ENCODE measurements at regions not wholly inside any gene's neighbourhood (a gene's known extent, or its start where the extent isn't known, plus 50 kb on each side); places are given as distances from the start of the nearest gene placed in this dataset.

DNA sequence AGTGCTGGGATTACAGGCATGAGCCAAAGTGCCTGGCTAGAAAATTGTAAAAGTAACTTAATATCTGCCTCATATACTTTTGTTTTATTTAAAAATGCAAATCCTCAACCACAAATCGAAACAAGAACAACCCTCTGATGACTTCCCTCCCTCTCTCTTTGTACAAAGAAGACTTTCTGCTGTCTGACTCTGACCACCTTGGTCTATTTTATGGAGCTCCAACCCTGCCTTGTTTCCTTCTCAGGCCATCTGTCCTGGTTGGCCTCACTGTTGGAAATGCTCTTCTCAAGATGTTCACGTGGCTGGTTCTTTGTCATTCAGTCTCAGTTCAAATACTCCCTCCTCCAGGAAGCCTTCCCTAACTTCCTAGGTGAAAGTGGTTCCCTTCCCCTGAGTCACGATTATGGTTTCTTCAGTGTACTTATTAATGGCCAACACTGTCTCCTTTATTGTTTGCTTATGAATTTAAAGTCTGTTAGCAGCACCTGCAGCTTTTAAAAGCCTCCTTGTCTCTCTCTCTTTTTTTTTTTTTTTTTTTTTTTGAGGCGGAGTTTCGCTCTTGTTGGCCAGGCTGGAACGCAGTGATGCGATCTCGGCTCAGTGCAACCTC lies 151.5 kb upstream of the SALL4 start:
- no peak overlapping the region for H3K27ac ChIP-seq (ENCODE audit: poor library complexity, severe bottlenecking)
- H3K9me3 ChIP-seq (ENCODE audit: severe bottlenecking): no peaks in the 10 kb centered on the region
- no peak overlapping the region for H3K4me3 ChIP-seq (ENCODE audit: severe bottlenecking)
- H3K27me3 ChIP-seq (ENCODE audit: insufficient read depth, poor library complexity, severe bottlenecking): no peaks in the 10 kb centered on the region
- H3K36me3 ChIP-seq (ENCODE audit: low read depth): no peaks in the 10 kb centered on the region
- TF ChIP-seq, protein P1, sequence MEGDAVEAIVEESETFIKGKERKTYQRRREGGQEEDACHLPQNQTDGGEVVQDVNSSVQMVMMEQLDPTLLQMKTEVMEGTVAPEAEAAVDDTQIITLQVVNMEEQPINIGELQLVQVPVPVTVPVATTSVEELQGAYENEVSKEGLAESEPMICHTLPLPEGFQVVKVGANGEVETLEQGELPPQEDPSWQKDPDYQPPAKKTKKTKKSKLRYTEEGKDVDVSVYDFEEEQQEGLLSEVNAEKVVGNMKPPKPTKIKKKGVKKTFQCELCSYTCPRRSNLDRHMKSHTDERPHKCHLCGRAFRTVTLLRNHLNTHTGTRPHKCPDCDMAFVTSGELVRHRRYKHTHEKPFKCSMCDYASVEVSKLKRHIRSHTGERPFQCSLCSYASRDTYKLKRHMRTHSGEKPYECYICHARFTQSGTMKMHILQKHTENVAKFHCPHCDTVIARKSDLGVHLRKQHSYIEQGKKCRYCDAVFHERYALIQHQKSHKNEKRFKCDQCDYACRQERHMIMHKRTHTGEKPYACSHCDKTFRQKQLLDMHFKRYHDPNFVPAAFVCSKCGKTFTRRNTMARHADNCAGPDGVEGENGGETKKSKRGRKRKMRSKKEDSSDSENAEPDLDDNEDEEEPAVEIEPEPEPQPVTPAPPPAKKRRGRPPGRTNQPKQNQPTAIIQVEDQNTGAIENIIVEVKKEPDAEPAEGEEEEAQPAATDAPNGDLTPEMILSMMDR (IDR thresholded peaks at IDR 0.05; ENCODE audit: poor library complexity, severe bottlenecking): no peak
- DNase-seq (ENCODE audit: low spot score): no peak
- peaks cover 34% of the 10 kb centered on the region for H3K4me1 ChIP-seq (ENCODE audit: insufficient read depth, poor library complexity, severe bottlenecking)
- ATAC-seq (ENCODE audit: low read depth): no peak

DNA sequence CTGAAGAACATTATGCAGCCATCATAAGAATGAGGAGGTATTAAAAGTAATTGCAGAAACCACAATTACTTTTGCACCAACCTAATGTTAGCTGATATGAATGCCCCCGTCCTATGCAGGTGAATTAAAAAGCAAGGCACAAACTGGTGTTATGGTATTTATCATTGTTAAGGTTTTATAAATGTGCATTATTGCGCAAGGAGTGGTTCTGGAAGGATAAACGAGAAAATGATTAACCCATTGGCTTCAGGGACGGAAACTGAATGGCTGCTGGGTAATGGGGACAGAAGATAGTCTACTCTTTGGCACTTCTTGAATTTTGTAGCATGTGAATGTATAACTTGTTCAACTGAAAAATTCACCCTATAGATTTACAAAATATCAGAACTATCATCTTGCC lies 148.6 kb upstream of the SALL4 start:
- no peak for ATAC-seq (ENCODE audit: low read depth)
- Histone ChIP-seq H3K9me3 (ENCODE audit: severe bottlenecking) (no peaks in the 10 kb centered on the region), H3K27ac (ENCODE audit: poor library complexity, severe bottlenecking) (no peak overlapping the region), H3K4me1 (ENCODE audit: insufficient read depth, poor library complexity, severe bottlenecking) (peaks cover 5% of the 10 kb centered on the region), H3K36me3 (ENCODE audit: low read depth) (no peaks in the 10 kb centered on the region), H3K4me3 (ENCODE audit: severe bottlenecking) (no peak overlapping the region), H3K27me3 (ENCODE audit: insufficient read depth, poor library complexity, severe bottlenecking) (no peaks in the 10 kb centered on the region)
- TF ChIP-seq, protein P1 (IDR thresholded peaks at IDR 0.05; ENCODE audit: poor library complexity, severe bottlenecking): no peak
- DNase-seq (ENCODE audit: low spot score): no peak

DNA sequence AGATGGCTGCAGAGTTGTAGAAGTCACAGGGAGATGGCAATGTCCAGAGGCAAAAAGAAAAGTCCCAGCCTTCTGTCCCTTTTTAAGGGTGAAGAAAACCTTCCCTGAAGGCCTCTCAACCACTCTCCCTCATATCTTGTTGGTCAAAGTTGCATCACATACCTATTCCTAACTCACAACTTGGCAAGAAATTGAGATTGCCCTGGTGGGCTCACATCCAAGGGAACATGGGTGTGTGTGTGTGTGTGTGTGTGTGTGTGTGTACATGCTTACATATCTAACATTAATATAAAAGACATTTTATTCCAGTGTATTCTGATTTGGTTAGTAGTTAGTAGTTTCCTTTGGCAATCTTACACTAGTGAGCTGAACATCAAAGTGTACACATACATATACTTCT lies 144.3 kb upstream of the SALL4 start:
- DNase-seq (ENCODE audit: low spot score) (no peak), ATAC-seq (ENCODE audit: low read depth) (no peak)
- no peaks in the 10 kb centered on the region for H3K4me1 ChIP-seq (ENCODE audit: insufficient read depth, poor library complexity, severe bottlenecking)
- TF ChIP-seq, protein P1 (IDR thresholded peaks at IDR 0.05; ENCODE audit: poor library complexity, severe bottlenecking): no peak
- H3K36me3 ChIP-seq (ENCODE audit: low read depth): no peaks in the 10 kb centered on the region
- no peaks in the 10 kb centered on the region for H3K9me3 ChIP-seq (ENCODE audit: severe bottlenecking)
- H3K27ac ChIP-seq (ENCODE audit: poor library complexity, severe bottlenecking): no peak overlapping the region
- H3K4me3 ChIP-seq (ENCODE audit: severe bottlenecking): no peak overlapping the region
- H3K27me3 ChIP-seq (ENCODE audit: insufficient read depth, poor library complexity, severe bottlenecking): no peaks in the 10 kb centered on the region

DNA sequence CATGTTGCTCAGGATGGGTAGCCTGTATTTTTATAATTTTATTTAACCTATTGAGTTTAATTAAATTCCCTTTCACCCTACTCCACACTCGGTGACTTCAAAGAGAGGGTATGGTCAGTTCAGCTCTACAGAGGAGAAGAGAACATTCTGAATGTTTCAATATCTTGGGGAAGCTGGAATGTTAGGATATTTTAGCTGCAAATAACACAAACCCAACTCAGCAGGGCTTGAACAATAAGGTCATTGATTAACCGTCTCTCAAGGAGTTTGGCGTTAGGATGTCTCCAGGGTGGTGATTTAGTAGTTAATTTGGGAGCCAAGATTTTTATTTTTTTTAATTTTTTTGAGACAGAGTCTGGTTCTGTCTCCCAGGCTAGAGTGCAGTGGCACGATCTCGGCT lies 143.6 kb upstream of the SALL4 start:
- Histone ChIP-seq H3K27me3 (ENCODE audit: insufficient read depth, poor library complexity, severe bottlenecking) (no peaks in the 10 kb centered on the region), H3K9me3 (ENCODE audit: severe bottlenecking) (no peaks in the 10 kb centered on the region), H3K36me3 (ENCODE audit: low read depth) (no peaks in the 10 kb centered on the region), H3K27ac (ENCODE audit: poor library complexity, severe bottlenecking) (no peak overlapping the region), H3K4me3 (ENCODE audit: severe bottlenecking) (no peak overlapping the region), H3K4me1 (ENCODE audit: insufficient read depth, poor library complexity, severe bottlenecking) (no peaks in the 10 kb centered on the region)
- ATAC-seq (ENCODE audit: low read depth) (no peak), DNase-seq (ENCODE audit: low spot score) (no peak)
- TF ChIP-seq, protein P1 (IDR thresholded peaks at IDR 0.05; ENCODE audit: poor library complexity, severe bottlenecking): no peak

DNA sequence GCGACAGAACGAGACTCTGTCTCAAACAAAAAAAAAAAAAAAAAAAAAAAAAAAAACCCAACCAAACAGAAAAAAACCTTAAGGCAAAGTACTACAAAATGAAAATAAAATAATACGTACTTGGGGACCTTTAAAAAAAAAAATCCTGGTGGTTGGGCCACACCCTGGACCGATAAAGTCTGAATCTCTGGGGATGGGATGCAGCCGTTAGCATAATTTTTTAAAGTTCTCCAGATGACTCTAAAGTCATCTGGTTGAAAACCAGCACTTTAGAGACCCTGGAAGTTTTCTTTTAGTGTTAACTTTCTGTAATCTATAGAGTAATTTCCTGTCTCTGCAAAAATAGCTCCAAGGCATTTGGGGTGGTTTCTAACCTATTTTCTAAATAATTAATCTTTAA lies 142.9 kb upstream of the SALL4 start:
- Histone ChIP-seq H3K4me1 (ENCODE audit: insufficient read depth, poor library complexity, severe bottlenecking) (no peaks in the 10 kb centered on the region), H3K36me3 (ENCODE audit: low read depth) (no peaks in the 10 kb centered on the region), H3K9me3 (ENCODE audit: severe bottlenecking) (no peaks in the 10 kb centered on the region), H3K4me3 (ENCODE audit: severe bottlenecking) (no peak overlapping the region), H3K27me3 (ENCODE audit: insufficient read depth, poor library complexity, severe bottlenecking) (no peaks in the 10 kb centered on the region), H3K27ac (ENCODE audit: poor library complexity, severe bottlenecking) (no peak overlapping the region)
- TF ChIP-seq, protein P1 (IDR thresholded peaks at IDR 0.05; ENCODE audit: poor library complexity, severe bottlenecking): no peak
- DNase-seq (ENCODE audit: low spot score) (no peak), ATAC-seq (ENCODE audit: low read depth) (no peak)
